Mucosa of descending colon (tissue), 3 donors: ENCODE measurements at regions not wholly inside any gene's neighbourhood (a gene's known extent, or its start where the extent isn't known, plus 50 kb on each side); places are given as distances from the start of the nearest gene placed in this dataset.

Experiments
- ATAC-seq: fragments of 200-7000 bp; cut with Tn5 transposase; one replicate; pipeline ENCODE4 v1.9.1; 2020; ENCODE audit warnings: mild to moderate bottlenecking, moderate library complexity
- DNase-seq, 3 donors: peaks; one replicate each; pipeline ENCODE4 v3.0.0-alpha.2; 2020
- H3K36me3 ChIP-seq: fragments of 200-600 bp; one replicate; pipeline ENCODE4 v1.8.0; 2021; ENCODE audit warnings: low read depth, mild to moderate bottlenecking
- H3K4me1 ChIP-seq: fragments of 200-600 bp; one replicate; pipeline ENCODE4 v1.8.0; 2021; ENCODE audit warnings: low read depth, mild to moderate bottlenecking
- H3K4me3 ChIP-seq: fragments of 200-600 bp; one replicate; pipeline ENCODE4 v1.8.0; 2021; ENCODE audit warnings: mild to moderate bottlenecking
- H3K9me3 ChIP-seq: fragments of 200-600 bp; one replicate; pipeline ENCODE4 v1.8.0; 2021; ENCODE audit warnings: mild to moderate bottlenecking
- CTCF ChIP-seq: fragments of 200-600 bp; IDR thresholded peaks from one replicate; pipeline ENCODE4 v1.8.0; 2022; ENCODE audit warnings: antibody characterized with exemption, mild to moderate bottlenecking
- intact Hi-C, 2 donors: fragments of 100-400 bp; cut with DNase I in 1 of 2; cut with micrococcal nuclease in 1 of 2; formaldehyde crosslinking; loops; one replicate each; pipeline versions ENCODE4 v1.11.0 to v1.11.1; 2022; cut with DNase I, micrococcal nuclease
- donor health status: DM: no; HTN: no; CAD: no; lungs with moderate emphysema.
- donor health status: DM: no; HTN: no; CAD: no.
- donor health status: DM: no; HTN: yes; CAD: no.

- Histone ChIP-seq H3K4me1 (no peaks in the 10 kb centered on the region), H3K9me3 (no peaks in the 10 kb centered on the region), H3K4me3 (no peak overlapping the region), H3K36me3 (no peaks in the 10 kb centered on the region)
- TF ChIP-seq CTCF: no peak
- DNase-seq: no peak
- intact Hi-C loops: no loop called here
- ATAC-seq: no peak
Observed at GRCh38 chr9:2934241-2934650, 90.4 kb upstream of the PUM3 start.

- DNase-seq: peak in 1 of 3 donors; percentile 46
- no peak for ATAC-seq
- intact Hi-C loops: no loop called here
- Histone ChIP-seq H3K4me1 (no peaks in the 10 kb centered on the region), H3K36me3 (no peaks in the 10 kb centered on the region), H3K9me3 (no peaks in the 10 kb centered on the region), H3K4me3 (no peak overlapping the region)
- TF ChIP-seq CTCF: no peak
Observed at GRCh38 chr9:2933165-2934095, 89.5 kb upstream of the PUM3 start.

GRCh38 chr9:2928411-2928810, 84.5 kb upstream of the PUM3 start:
- no peak for ATAC-seq
- intact Hi-C loops: no loop called here
- TF ChIP-seq CTCF: no peak
- DNase-seq: no peak
- no peaks in the 10 kb centered on the region for H3K9me3 ChIP-seq
- no peak overlapping the region for H3K4me3 ChIP-seq
- no peaks in the 10 kb centered on the region for H3K4me1 ChIP-seq
- H3K36me3 ChIP-seq: no peaks in the 10 kb centered on the region

GRCh38 chr9:2925016-2925415, 81.1 kb upstream of the PUM3 start:
- DNase-seq (no peak), ATAC-seq (no peak)
- H3K9me3 ChIP-seq: no peaks in the 10 kb centered on the region
- H3K4me3 ChIP-seq: no peak overlapping the region
- no peaks in the 10 kb centered on the region for H3K4me1 ChIP-seq
- no peaks in the 10 kb centered on the region for H3K36me3 ChIP-seq
- TF ChIP-seq CTCF: no peak
- intact Hi-C loops: no loop called here

- H3K4me1 ChIP-seq: no peaks in the 10 kb centered on the region
- intact Hi-C loops: no loop called here
- no peaks in the 10 kb centered on the region for H3K9me3 ChIP-seq
- H3K4me3 ChIP-seq: no peak overlapping the region
- H3K36me3 ChIP-seq: no peaks in the 10 kb centered on the region
- TF ChIP-seq CTCF: no peak
- DNase-seq (no peak), ATAC-seq (no peak)
Observed at GRCh38 chr9:2924380-2924768, 80.5 kb upstream of the PUM3 start.
